ENCODE measurements at regions not wholly inside any gene's neighbourhood (a gene's known extent, or its start where the extent isn't known, plus 50 kb on each side); places are given as distances from the start of the nearest gene placed in this dataset.

DNA sequence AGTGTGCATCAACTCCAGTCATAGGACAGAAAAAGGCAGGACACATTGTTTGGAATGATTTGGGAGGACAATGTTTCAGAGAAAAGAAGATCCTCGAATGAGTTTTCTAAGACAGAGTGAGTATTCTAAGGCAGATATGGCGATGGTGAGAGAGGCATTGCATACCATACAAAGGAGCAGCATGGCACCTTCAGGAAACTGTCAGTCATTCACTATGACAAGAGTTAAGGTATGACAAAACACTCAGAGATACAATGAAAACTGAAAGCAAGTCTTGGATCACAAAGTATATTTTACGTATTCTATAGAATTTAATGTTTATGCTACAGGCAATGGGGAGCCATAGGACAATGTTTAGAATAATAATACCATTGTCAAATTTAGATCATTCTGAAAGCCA, 337.4 kb upstream of the LYPLAL1 start:
- TF ChIP-seq, protein P1, sequence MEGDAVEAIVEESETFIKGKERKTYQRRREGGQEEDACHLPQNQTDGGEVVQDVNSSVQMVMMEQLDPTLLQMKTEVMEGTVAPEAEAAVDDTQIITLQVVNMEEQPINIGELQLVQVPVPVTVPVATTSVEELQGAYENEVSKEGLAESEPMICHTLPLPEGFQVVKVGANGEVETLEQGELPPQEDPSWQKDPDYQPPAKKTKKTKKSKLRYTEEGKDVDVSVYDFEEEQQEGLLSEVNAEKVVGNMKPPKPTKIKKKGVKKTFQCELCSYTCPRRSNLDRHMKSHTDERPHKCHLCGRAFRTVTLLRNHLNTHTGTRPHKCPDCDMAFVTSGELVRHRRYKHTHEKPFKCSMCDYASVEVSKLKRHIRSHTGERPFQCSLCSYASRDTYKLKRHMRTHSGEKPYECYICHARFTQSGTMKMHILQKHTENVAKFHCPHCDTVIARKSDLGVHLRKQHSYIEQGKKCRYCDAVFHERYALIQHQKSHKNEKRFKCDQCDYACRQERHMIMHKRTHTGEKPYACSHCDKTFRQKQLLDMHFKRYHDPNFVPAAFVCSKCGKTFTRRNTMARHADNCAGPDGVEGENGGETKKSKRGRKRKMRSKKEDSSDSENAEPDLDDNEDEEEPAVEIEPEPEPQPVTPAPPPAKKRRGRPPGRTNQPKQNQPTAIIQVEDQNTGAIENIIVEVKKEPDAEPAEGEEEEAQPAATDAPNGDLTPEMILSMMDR (IDR thresholded peaks at IDR 0.05), result no peak
- no peak for TF ChIP-seq POLR2A (IDR thresholded peaks at IDR 0.05)

Measured in uterus (tissue), 2 donors.